GM23338 (cell line): ENCODE measurements at regions not wholly inside any gene's neighbourhood (a gene's known extent, or its start where the extent isn't known, plus 50 kb on each side); places are given as distances from the start of the nearest gene placed in this dataset.

ENCODE experiments used
- CREB1 ChIP-seq: fragments of 250-450 bp; sonication (Bioruptor Pico); IDR thresholded peaks from 2 replicates; pipeline ENCODE4 v1.5.0; 2020; ENCODE audit warnings: low read depth, mild to moderate bottlenecking, moderate library complexity
- ETS1 ChIP-seq: IDR thresholded peaks from 2 replicates; pipeline ENCODE4 v1.6.1; 2016; ENCODE audit warnings: antibody characterized with exemption
- EZH2phosphoT487 ChIP-seq: fragments of 200-600 bp; sonication (generic); IDR thresholded peaks from one replicate; pipeline ENCODE4 v1.8.1; 2018; ENCODE audit warnings: antibody characterized with exemption; ENCODE audit not compliant: unreplicated experiment
- JUNB ChIP-seq: IDR thresholded peaks from one replicate; pipeline ENCODE4 v1.6.1; 2016; ENCODE audit warnings: antibody characterized with exemption; ENCODE audit not compliant: unreplicated experiment
- NANOG ChIP-seq: IDR thresholded peaks from 2 replicates; pipeline ENCODE4 v1.6.1; 2016; ENCODE audit warnings: antibody characterized with exemption, borderline replicate concordance
- POLR2AphosphoS5 ChIP-seq: IDR thresholded peaks from 2 replicates; pipeline ENCODE4 v1.6.1; 2016; ENCODE audit warnings: antibody characterized with exemption, low read depth
- STAT1 ChIP-seq: IDR thresholded peaks from one replicate; pipeline ENCODE4 v1.6.1; 2016; ENCODE audit warnings: antibody characterized with exemption; ENCODE audit not compliant: unreplicated experiment
- ZNF114 ChIP-seq: fragments of 250-450 bp; sonication (Bioruptor Pico); IDR thresholded peaks from 2 replicates; pipeline ENCODE4 v1.5.0; 2020; ENCODE audit warnings: mild to moderate bottlenecking, moderate library complexity
- ZNF331 ChIP-seq: fragments of 250-450 bp; sonication (Bioruptor Pico); IDR thresholded peaks from 2 replicates; pipeline ENCODE4 v1.5.0; 2020; ENCODE audit warnings: low read depth, mild to moderate bottlenecking, moderate library complexity
- ZNF462 ChIP-seq: fragments of 250-450 bp; sonication (Bioruptor Pico); IDR thresholded peaks from 2 replicates; pipeline ENCODE4 v1.5.0; 2020; ENCODE audit warnings: mild to moderate bottlenecking, moderate library complexity
- TF ChIP-seq, protein P1 (sequence below): IDR thresholded peaks from one replicate; pipeline ENCODE4 v1.6.1; 2018; ENCODE audit warnings: antibody characterized with exemption; ENCODE audit not compliant: unreplicated experiment

DNA sequence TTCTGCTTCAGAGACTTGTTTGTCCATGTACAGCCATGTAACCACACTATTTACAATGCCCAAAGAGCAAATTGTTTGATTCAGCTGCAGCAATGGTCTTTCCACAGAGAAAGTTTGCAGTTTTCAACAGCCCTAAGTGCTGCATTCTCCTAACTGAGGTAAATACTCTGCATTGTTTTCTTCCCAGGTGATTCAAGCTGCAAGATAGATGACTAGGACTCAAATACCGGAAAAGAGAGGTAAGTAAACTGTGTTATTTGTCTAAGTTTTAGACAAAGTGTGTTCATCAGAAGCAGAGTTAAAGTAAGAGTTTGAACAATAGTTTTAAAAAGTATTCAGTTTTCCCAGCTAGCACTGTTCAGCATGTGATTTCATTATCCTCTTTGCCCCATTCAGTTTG is 1046.7 kb upstream of the C9orf72 start (continued):
- TF ChIP-seq ZNF462 (CRISPR knock-in tag) (no peak), ETS1 (no peak), STAT1 (no peak), EZH2phosphoT487 (no peak), POLR2AphosphoS5 (no peak), NANOG (no peak), ZNF331 (CRISPR knock-in tag) (no peak), CREB1 (no peak), ZNF114 (CRISPR knock-in tag) (no peak), JUNB (no peak)
- TF ChIP-seq, protein P1, sequence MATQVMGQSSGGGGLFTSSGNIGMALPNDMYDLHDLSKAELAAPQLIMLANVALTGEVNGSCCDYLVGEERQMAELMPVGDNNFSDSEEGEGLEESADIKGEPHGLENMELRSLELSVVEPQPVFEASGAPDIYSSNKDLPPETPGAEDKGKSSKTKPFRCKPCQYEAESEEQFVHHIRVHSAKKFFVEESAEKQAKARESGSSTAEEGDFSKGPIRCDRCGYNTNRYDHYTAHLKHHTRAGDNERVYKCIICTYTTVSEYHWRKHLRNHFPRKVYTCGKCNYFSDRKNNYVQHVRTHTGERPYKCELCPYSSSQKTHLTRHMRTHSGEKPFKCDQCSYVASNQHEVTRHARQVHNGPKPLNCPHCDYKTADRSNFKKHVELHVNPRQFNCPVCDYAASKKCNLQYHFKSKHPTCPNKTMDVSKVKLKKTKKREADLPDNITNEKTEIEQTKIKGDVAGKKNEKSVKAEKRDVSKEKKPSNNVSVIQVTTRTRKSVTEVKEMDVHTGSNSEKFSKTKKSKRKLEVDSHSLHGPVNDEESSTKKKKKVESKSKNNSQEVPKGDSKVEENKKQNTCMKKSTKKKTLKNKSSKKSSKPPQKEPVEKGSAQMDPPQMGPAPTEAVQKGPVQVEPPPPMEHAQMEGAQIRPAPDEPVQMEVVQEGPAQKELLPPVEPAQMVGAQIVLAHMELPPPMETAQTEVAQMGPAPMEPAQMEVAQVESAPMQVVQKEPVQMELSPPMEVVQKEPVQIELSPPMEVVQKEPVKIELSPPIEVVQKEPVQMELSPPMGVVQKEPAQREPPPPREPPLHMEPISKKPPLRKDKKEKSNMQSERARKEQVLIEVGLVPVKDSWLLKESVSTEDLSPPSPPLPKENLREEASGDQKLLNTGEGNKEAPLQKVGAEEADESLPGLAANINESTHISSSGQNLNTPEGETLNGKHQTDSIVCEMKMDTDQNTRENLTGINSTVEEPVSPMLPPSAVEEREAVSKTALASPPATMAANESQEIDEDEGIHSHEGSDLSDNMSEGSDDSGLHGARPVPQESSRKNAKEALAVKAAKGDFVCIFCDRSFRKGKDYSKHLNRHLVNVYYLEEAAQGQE: no peak
